ENCODE measurements at regions not wholly inside any gene's neighbourhood (a gene's known extent, or its start where the extent isn't known, plus 50 kb on each side); places are given as distances from the start of the nearest gene placed in this dataset.

DNA sequence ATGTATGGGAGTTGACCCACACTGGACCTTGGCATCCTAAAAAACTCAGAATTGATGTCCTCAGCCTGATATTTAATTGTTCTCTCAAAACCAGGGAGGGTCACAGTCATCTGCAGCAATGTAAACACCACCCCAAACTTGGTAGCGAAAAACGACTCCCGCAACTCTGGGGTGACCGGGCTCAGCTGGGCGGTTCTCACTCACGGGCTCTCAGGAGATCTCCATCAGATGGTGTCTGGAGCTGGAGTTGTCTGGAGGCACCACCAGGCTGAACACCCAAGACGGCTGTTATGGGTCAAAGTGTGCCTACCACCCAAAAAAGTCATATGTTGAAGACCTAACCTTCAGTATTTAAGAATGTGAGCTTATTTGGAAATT lies 50.9 kb upstream of the NXT1 start:
- Histone ChIP-seq H3K9me3 (no peaks in the 10 kb centered on the region), H3K36me3 (no peaks in the 10 kb centered on the region), H3K27ac (no peak overlapping the region), H3K4me3 (no peak overlapping the region), H3K27me3 (no peaks in the 10 kb centered on the region), H3K4me1 (peaks cover 0 to 3% (median 0%) of the 10 kb centered on the region in 12 donors)
- no peak for ATAC-seq
- intact Hi-C loops (cut with DNase I), result loop anchor here in 1 of 10 donors (5.0 kb wide), 1 partner anchor 32 kb away; no protein-coding TSS in a partner anchor
- TF ChIP-seq, protein P1, sequence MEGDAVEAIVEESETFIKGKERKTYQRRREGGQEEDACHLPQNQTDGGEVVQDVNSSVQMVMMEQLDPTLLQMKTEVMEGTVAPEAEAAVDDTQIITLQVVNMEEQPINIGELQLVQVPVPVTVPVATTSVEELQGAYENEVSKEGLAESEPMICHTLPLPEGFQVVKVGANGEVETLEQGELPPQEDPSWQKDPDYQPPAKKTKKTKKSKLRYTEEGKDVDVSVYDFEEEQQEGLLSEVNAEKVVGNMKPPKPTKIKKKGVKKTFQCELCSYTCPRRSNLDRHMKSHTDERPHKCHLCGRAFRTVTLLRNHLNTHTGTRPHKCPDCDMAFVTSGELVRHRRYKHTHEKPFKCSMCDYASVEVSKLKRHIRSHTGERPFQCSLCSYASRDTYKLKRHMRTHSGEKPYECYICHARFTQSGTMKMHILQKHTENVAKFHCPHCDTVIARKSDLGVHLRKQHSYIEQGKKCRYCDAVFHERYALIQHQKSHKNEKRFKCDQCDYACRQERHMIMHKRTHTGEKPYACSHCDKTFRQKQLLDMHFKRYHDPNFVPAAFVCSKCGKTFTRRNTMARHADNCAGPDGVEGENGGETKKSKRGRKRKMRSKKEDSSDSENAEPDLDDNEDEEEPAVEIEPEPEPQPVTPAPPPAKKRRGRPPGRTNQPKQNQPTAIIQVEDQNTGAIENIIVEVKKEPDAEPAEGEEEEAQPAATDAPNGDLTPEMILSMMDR (IDR thresholded peaks at IDR 0.05), result no peak
- TF ChIP-seq POLR2A (IDR thresholded peaks at IDR 0.05), result no peak
- no peak for DNase-seq
- 92 to 97% (median 96%) methylated on average over 7 of the region's 7 CpGs for WGBS, 4 donors

DNA sequence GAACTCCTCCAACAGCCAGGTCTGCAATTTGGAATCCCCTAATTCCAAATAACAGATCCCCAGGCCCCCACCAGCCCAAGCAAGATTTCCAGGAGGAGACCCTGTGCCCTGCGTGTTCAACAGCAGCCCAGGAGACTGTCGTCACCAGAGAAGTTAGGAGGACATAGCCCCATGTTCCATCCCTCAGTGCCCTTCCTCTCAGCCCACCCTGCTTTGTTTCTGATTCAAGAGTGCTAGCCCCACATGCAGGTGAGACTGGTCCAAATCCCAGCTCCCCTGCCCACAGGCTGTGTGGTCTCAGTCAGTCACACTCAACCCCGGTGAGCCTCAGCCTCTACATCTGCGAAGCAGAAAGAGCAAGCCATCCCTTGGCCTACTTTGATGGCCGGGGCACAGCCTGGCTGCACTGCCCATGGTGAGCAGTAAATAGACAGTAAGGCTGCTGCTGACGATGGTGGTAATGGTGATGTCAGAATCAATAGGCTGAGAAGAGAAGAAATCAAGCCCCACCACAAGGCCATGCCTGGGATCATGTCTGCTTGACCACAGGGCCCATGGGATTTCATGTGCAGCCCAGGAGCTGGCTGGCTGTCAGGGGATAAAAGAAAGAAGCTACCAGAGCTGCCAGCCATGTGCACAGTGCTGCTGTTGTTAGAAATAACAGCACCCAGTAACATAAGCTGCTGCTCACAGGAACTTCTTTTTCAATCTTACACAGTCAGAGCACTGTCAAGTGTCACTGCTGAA lies 51.5 kb upstream of the NXT1 start:
- Histone ChIP-seq H3K4me3 (no peak overlapping the region), H3K9me3 (no peaks in the 10 kb centered on the region), H3K27ac (no peak overlapping the region), H3K27me3 (no peaks in the 10 kb centered on the region), H3K36me3 (no peaks in the 10 kb centered on the region), H3K4me1 (peaks cover 0 to 9% (median 4%) of the 10 kb centered on the region in 12 donors)
- TF ChIP-seq, protein P1 (IDR thresholded peaks at IDR 0.05), result no peak
- no peak for TF ChIP-seq POLR2A (IDR thresholded peaks at IDR 0.05)
- ATAC-seq, result no peak
- DNase-seq, result no peak
- 83 to 94% (median 89%) methylated on average over 3 to 6 of the region's 6 CpGs for WGBS, 4 donors
- intact Hi-C loops (cut with DNase I), result no loop called here

DNA sequence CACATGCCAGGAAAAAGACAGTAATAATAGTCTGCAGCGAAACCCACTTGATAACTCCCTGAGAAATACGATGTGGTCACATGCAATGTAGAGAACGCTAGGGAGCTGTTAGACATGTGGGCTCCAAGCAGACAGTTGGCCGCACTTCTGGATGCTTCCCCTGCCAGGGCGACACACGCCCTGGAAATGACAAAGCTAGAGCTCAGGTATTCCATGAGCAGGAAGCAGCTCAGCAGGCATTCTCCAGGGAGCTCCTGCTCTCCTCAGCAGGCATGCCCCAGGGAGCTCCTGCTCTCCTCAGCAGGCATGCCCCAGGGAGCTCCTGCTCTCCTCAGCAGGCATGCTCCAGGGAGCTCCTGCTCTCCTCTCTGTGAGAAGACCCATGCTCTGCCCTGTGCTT lies 52.4 kb upstream of the NXT1 start:
- intact Hi-C loops (cut with DNase I), result no loop called here
- no peak overlapping the region for H3K4me3 ChIP-seq
- ATAC-seq, result no peak
- no peak for DNase-seq
- 68 to 84% (median 76%) methylated on average over 6 of the region's 6 CpGs for WGBS, 4 donors
- H3K36me3 ChIP-seq, result no peaks in the 10 kb centered on the region
- peaks cover 2 to 17% (median 8%) of the 10 kb centered on the region in 12 donors for H3K4me1 ChIP-seq
- TF ChIP-seq POLR2A (IDR thresholded peaks at IDR 0.05), result no peak
- TF ChIP-seq, protein P1 (IDR thresholded peaks at IDR 0.05), result no peak
- H3K9me3 ChIP-seq, result no peaks in the 10 kb centered on the region
- H3K27ac ChIP-seq, result no peak overlapping the region
- H3K27me3 ChIP-seq, result no peaks in the 10 kb centered on the region

DNA sequence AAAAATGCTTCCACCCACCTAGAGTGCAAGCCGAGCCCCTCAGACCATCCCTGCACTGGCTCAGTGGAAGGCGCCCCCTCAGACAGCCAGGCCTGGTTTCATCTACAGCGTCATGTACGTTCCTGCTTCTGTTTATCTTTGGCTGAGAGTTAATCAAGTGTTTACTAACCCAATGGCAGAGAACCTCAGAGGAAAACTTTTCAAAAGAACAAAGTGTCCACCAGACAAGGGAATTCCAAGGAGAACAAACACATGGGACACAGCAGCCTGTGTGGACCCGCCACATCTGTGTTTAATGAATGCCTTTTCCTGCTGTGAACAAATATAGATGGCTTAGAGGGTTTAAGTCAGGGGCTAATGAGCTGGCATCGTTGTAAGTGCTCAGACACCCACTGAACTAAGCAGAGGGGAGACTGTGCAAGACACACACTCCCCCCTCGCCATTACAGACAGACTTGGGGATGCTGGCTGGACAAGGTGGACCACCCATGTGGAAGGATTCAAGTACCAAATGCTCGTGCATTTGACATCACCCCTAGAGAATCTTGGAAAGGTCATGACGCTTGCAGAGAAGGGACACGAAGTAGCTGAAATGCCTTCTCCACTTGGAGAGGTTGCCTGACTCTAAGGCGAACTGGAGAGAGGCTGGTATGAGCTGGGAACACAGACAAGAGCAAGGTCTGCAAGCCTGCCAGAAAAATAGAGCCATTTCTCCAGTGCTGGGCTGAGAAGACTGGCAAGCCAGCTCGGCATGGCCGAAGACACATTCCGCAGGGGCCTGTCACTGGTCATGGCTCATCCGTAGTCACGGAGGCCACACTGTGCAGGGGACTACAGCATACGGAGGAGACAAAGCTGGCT lies 53.5 kb upstream of the NXT1 start:
- 79 to 83% (median 82%) methylated on average over 13 to 17 of the region's 17 CpGs for WGBS, 4 donors
- Histone ChIP-seq H3K9me3 (no peaks in the 10 kb centered on the region), H3K4me1 (peaks cover 4 to 17% (median 8%) of the 10 kb centered on the region in 12 donors), H3K4me3 (no peak overlapping the region), H3K27ac (no peak overlapping the region), H3K36me3 (no peaks in the 10 kb centered on the region), H3K27me3 (no peaks in the 10 kb centered on the region)
- DNase-seq (no peak), ATAC-seq (no peak)
- TF ChIP-seq POLR2A (IDR thresholded peaks at IDR 0.05), result no peak
- TF ChIP-seq, protein P1 (IDR thresholded peaks at IDR 0.05), result no peak
- intact Hi-C loops (cut with DNase I), result no loop called here

Measured in heart left ventricle (tissue), 16 donors.